Sigmoid colon (tissue), 4 donors: ENCODE measurements at regions not wholly inside any gene's neighbourhood (a gene's known extent, or its start where the extent isn't known, plus 50 kb on each side); places are given as distances from the start of the nearest gene placed in this dataset.

Experiments used
- CTCF ChIP-seq, 4 experiments: fragments of 450-650 bp in 3 of 4; fragments of 200-600 bp in 1 of 4; IDR thresholded peaks; one replicate each; pipeline ENCODE4 v1.5.1; 2016 to 2019; ENCODE audit warnings: antibody characterized with exemption in 4 of 4, mild to moderate bottlenecking in 3 of 4, moderate library complexity in 2 of 4
- EP300 ChIP-seq, 4 donors: sonication (generic); formaldehyde crosslinking; IDR thresholded peaks; one replicate each; pipeline ENCODE4 v1.6.1; 2017; ENCODE audit warnings: antibody characterized with exemption in 4 of 4
- POLR2A ChIP-seq, 2 donors: fragments of 450-650 bp; IDR thresholded peaks; one replicate each; pipeline ENCODE4 v1.6.1; 2016; ENCODE audit warnings: antibody characterized with exemption in 2 of 2, mild to moderate bottlenecking in 2 of 2, moderate library complexity in 2 of 2

- TF ChIP-seq CTCF (IDR thresholded peaks at IDR 0.05) (no peak), POLR2A (IDR thresholded peaks at IDR 0.05) (no peak), EP300 (IDR thresholded peaks at IDR 0.05) (no peak)
These were observed 275.8 kb downstream of the FIGN start for GRCh38 chr2:163459986-163460385.
